ENCODE measurements at regions not wholly inside any gene's neighbourhood (a gene's known extent, or its start where the extent isn't known, plus 50 kb on each side); places are given as distances from the start of the nearest gene placed in this dataset.

GRCh38 chr6:139577124-139577762, 202.8 kb upstream of the CITED2 start:
- DNase-seq (ENCODE audit: low read depth), result no peak

DNA sequence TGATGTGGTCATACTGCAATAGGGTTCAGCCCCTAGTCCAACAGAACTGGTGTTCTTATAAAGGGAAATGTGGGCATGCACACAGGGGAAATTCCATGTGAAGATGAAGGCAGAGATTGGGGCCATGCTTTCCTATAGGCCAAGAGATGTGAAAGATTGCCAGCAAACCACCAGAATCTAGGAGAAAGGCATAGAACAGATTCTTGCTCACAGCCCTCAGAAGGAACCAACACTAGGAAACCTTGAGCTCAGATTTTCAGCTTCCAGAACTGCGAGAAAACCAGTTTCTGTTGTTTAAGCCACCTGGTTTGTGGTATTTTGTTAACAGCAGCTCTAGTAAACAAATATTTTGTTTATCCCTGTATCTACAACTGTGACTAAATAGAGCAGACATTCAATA, 197.6 kb upstream of the CITED2 start:
- DNase-seq (ENCODE audit: low read depth), result no peak

- DNase-seq (ENCODE audit: low read depth), result no peak
These were observed 195.7 kb upstream of the CITED2 start for GRCh38 chr6:139570166-139570565.

DNA sequence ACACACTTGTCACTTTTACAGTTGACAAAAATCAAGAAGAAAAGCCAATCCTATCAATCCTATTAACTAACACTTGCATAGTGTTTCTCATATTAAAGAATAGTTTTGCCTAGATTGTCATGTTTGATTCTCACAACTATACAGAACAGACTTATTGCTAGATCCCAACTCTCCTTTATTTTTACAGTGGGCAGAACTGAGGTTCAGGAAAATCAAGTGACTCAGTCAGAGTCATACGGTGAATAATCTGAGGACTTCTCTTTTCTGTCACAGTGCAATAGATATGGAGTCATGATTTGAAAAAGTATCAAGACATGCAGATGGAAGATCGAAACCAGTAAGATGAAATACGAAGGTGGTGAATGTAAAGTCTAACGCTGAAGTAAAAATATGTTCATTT, 195.1 kb upstream of the CITED2 start:
- DNase-seq (ENCODE audit: low read depth), result no peak

DNA sequence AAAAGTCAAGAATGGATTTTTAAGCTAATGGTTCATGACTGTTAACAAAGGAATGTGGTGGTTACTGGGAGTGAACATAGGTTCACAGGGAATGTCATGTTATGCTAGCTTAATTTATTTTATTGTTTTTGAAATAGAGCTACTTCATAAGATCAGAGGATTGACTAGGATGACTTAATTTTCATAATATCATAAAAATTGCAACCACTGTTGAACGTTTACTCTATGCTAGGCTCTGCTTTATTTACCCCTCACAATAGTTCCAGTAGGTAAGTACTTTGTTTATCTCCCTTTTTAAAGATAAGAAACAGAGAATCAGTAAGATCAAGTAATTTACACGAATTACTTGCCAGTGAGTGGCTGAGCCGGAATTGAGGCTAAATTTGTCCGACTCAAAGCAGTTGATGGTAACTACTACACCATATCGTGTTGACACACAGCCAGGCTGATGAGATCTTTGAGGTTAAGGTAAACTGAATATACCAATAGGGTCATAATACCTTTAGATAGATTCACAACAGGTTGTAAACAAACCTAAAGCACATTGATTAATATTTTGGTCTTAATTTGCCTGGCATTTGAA, 194.6 kb upstream of the CITED2 start:
- peak; percentile 34 for DNase-seq (ENCODE audit: low read depth)

GRCh38 chr6:139568151-139568955, 193.9 kb upstream of the CITED2 start:
- DNase-seq (ENCODE audit: low read depth), result no peak

- DNase-seq (ENCODE audit: low read depth), result no peak
These were observed 192.6 kb upstream of the CITED2 start for GRCh38 chr6:139567095-139567494.

DNA sequence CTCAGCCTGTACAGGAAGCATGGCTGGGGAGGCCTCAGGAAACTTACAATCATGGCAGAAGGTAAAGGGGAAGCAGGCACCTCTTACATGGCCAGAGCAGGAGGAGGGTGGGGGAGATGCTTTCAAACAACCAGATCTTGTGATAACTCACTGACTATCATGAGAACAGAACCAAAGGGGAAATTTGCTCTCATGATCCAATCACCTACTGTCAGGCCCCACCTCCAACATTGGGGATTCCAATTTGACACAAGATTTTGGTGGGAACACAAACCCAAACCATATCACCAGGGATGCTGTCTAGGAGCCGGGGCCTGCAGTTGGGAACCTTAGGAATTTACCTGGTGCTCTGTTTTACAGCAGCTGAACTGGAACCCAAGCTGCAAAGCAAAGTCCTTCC, 191.1 kb upstream of the CITED2 start:
- no peak for DNase-seq (ENCODE audit: low read depth)

DNA sequence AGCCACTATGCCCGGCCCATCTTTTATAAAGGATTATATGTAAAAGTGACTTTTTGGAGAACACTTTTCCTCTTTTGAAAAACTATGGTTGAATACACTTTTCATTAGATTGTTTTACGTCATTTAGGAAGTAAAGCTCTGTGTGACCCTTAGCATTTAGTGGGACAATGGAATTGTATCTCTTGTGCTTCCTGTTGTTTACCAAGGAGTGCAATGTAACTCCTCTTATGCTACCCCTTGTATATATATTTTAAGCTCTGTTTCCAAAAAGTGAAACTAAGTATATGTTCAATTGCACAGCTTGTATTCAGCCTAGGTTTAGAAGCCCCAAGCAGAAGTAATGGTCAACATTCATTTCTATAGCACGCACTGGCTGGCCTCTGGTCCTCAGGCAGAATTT, 183.1 kb upstream of the CITED2 start:
- no peak for DNase-seq (ENCODE audit: low read depth)

DNA sequence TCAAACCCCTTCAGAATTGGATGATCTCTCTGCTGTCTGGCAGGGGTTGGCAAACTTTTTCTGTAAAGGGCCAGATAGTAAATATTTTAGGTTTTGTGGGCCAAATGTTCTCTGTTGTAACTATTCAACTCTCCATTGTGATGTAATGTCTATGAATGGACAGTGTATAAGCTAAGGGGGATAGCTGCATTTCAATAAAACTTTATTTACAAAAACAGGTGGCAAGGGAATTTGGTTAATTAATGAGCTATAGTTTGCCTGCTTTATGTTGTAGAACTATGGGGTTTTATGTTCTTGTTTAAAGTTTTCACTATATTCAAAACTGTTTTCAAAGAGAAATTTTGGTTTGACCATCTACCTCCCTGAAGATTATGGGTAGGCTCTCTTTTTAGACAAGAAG, 182.1 kb upstream of the CITED2 start:
- DNase-seq (ENCODE audit: low read depth), result no peak

- DNase-seq (ENCODE audit: low read depth), result no peak
These were observed 179.5 kb upstream of the CITED2 start for GRCh38 chr6:139553916-139554315.

GRCh38 chr6:139551376-139551775, 176.9 kb upstream of the CITED2 start:
- no peak for DNase-seq (ENCODE audit: low read depth)

DNA sequence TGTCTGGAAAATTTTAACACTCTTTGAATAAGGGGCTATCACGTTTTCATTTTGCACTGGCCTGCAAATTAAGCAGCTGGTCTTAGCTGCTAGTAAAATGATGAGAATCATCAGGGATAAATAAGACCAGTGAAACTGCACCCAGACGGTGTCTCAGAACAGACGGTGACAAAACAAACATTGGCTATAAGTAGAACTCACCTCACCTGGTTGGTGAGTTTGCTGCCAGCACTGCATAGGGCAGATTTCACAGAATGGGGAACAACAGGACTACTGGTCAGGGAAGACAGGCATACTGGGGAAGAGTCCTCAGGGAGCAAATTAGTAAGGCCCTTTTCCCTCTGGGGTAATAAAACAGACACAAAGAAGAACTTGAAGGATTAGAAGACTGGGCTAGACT, 175.9 kb upstream of the CITED2 start:
- no peak for DNase-seq (ENCODE audit: low read depth)

GRCh38 chr6:139549561-139550070, 175.2 kb upstream of the CITED2 start:
- DNase-seq (ENCODE audit: low read depth), result peak; percentile 53

- DNase-seq (ENCODE audit: low read depth), result no peak
These were observed 173.4 kb upstream of the CITED2 start for GRCh38 chr6:139547804-139548203.

DNA sequence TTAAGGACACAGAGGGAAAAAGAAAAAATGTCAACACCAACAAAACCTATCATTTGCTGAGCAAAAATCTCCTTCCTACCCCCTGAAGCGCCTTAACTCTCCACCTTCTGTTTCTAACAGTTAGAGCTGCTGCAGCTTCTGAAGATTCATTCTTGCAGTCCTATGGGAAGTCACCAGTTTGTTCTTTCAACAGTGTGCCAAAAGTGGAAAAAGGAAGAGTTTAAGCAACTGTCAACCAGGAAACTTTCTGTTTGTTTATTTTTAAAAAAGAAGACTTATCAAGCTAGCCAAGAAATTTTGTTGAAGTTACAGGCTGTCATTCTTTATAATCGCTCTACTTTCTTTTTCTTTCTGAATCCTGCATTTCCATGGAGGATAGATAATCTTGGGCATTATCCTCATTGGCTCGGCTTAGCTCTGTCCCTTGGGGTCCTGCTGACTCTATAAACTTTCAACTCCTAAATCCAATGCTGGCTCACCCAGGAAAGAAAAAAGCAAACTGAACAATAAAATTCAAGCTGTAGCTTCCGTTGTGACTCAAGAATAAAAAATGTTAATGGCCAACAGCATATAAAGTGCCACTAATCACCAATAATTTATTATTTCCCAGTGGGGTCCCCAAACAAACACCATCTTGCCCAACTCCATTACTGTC, 172.8 kb upstream of the CITED2 start:
- DNase-seq (ENCODE audit: low read depth), result no peak

DNA sequence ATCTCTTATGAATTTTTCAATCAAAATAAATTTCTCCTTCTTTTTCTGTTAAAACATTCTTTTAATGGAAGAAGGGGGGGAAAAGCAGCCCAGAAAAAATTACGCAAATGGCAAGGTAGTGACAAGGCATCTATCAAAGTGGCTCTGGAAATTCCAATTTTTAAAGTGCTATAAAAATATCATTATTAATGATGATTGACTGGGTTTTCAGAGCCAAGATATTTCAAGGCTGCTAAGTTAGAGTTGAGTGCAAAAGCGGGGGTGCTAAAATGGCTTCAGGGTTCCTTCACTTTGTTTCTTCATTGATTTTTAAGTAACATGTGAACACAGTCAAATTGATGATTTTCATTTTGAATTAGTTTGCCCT, 171.6 kb upstream of the CITED2 start:
- DNase-seq (ENCODE audit: low read depth), result no peak

DNA sequence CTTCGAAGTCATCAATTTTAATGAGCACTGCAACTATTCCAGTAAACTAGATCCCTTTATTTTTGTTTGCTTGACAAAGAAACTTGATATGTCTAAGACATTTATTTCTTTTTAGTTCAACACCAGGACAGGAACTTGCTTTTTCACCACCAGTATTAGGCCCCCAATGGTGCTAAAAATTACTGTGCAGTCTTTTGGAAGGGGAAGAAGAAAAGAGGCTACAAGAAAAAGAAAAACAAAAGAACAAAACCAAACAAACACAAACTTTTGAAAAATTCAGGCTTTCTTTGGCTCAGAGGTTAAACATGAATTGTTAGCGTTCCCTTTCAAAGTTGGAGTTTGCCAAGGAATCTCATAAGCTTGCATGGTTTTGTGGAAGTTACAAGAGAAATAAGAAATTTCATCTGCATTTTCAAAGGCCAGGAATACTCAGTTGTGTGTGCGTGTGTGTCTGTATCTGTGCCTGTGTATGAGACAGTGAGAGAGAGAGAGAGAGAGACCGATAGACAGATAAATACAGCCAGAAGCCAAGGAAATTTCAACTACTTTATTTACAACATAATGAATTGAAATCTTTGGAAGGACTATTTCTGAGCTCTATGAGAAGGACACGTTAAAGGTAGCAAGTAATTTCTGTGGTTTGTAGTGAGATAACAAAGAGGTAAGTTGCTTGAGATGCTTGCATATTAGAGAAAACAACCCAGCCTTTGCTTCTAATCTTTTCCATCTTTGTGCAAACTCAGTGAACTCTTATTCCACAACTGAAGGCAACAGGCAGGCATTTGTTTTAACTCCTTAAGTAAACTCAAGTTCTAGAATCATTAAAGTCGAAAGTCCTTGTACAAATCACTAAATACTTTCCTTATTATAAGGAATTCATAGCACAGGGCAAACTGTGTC, 171.0 kb upstream of the CITED2 start:
- no peak for DNase-seq (ENCODE audit: low read depth)

GRCh38 chr6:139544701-139545057, 170.2 kb upstream of the CITED2 start:
- DNase-seq (ENCODE audit: low read depth), result no peak

DNA sequence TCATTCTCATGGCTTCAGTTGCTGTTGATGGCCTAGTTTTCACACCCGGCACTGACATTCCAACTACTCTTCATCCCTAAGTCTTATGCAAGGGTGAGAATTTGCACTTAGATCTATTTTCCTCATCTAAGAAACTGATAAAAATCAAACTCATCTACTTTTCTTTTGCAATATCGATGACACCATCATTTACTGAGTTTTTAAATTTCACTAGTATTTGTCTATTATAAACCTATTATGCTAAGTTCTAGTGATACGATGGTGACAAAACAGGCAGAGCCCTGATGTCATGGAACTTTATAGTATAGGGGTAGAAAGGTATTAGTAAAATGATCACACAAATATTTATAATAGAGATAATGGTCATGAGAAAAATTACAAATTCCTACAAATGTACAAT, 167.9 kb upstream of the CITED2 start:
- DNase-seq (ENCODE audit: low read depth), result no peak

DNA sequence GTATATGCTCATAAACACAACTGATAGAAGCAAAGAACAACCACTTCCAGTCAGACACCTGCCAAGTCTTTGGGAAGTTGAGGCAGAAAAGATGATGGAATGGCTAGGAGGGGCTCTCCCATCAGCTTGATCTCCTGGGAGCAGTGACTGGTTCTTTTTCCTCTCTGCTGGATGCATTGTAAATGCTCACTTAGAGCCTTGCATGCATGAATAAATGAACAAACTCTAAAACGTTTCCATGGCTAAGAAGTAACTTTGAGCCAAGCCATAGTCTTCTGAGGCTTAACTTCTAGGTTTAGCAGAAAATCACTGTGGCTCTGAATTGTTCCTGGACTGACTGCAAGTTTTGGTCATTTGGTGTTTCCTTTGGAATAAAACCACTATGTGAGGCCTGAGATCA, 166.4 kb upstream of the CITED2 start:
- DNase-seq (ENCODE audit: low read depth), result no peak

- DNase-seq (ENCODE audit: low read depth), result peak; percentile 38
These were observed 165.8 kb upstream of the CITED2 start for GRCh38 chr6:139540276-139540675.
